ENCODE measurements at regions not wholly inside any gene's neighbourhood (a gene's known extent, or its start where the extent isn't known, plus 50 kb on each side); places are given as distances from the start of the nearest gene placed in this dataset.
A peak's percentile ranks its signal among the peaks of the same experiment; 100 is the strongest.

DNA sequence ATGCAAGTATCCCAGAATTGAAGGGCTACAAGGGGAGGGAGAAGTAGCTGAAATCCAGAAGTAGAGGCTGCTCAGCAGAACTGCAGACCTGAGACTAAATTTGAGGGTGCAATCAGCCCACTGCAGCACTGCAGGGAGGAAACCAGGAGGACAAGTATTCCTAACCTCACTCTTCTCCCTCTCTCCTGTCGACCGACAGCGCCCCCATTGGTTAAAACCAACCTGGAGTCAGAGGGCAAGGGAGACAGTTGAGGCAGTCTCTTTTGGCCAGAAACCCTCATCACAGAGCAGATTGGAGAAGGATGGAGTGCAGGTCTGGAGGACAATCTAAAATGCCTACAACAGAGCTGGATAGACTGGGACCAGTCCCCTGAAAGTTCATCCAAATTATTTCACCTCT lies 768.9 kb upstream of the KLHL29 start:
- no peaks in the 10 kb centered on the region for H3K9me3 Mint-ChIP-seq (ENCODE audit: unreplicated experiment)
- H3K36me3 Mint-ChIP-seq (ENCODE audit: insufficient read depth, unreplicated experiment): no peaks in the 10 kb centered on the region
- Histone ChIP-seq H3K4me3 (ENCODE audit: low read depth, low read length) (no peak overlapping the region), H3K36me3 (ENCODE audit: control insufficient read depth, insufficient read depth, low read length) (no peaks in the 10 kb centered on the region), H3K9me3 (0 out of 2 replicates have a peak, but pooled peaks cover 2% of the 10 kb centered on the region), H3K27me3 (replicated peaks; ENCODE audit: control insufficient read depth, insufficient read depth, low read length) (no peaks in the 10 kb centered on the region), H3K4me1 (no peaks in the 10 kb centered on the region)
- no peak overlapping the region for H3K4me3 Mint-ChIP-seq (ENCODE audit: unreplicated experiment)
- BruUV-seq (replicated peaks): no TSS peak
- CTCF ChIA-PET: no interaction called here
- no peak overlapping the region for H3K27ac Mint-ChIP-seq (ENCODE audit: unreplicated experiment)
- POLR2A ChIA-PET: no interaction called here
- H3K27me3 Mint-ChIP-seq (ENCODE audit: insufficient read depth, unreplicated experiment): peaks cover 15% of the 10 kb centered on the region
- no peaks in the 10 kb centered on the region for H3K4me1 Mint-ChIP-seq (ENCODE audit: low read depth, unreplicated experiment)
- TF ChIP-seq CTCF (IDR thresholded peaks at IDR 0.05; ENCODE audit: insufficient read depth in 1 of 2, low read depth in 1 of 2, low read length in 1 of 2, severe bottlenecking in 1 of 2, unreplicated experiment in 1 of 2): no peak
- intact Hi-C loops (cut with micrococcal nuclease; ENCODE audit: unreplicated experiment): no loop called here
- no peak for DNase-seq

DNA sequence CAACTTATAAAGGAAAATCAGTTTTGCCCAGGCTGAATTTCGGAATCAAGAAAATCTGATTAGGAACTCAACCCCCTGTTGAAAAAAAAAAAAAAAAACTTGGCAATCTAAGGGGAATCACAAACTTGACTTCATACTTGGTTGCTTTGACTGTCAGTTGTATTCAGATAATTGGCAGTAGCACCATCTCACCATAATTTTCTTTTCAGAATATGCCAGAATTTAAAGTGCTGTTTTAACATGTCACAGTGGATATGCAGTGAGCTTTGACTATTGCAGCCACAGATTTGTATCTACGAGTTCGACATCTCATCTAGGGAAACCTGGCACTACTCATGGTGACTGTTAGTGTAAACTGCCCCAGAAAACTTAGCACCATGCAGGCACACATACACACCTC lies 761.4 kb upstream of the KLHL29 start:
- Mint-ChIP-seq H3K27me3 (ENCODE audit: insufficient read depth, unreplicated experiment) (peaks cover 13% of the 10 kb centered on the region), H3K27ac (ENCODE audit: unreplicated experiment) (no peak overlapping the region), H3K4me1 (ENCODE audit: low read depth, unreplicated experiment) (no peaks in the 10 kb centered on the region), H3K4me3 (ENCODE audit: unreplicated experiment) (no peak overlapping the region), H3K36me3 (ENCODE audit: insufficient read depth, unreplicated experiment) (no peaks in the 10 kb centered on the region), H3K9me3 (ENCODE audit: unreplicated experiment) (no peaks in the 10 kb centered on the region)
- no TSS peak for BruUV-seq (replicated peaks)
- TF ChIP-seq CTCF (IDR thresholded peaks at IDR 0.05; ENCODE audit: insufficient read depth in 1 of 2, low read depth in 1 of 2, low read length in 1 of 2, severe bottlenecking in 1 of 2, unreplicated experiment in 1 of 2): no peak
- no peaks in the 10 kb centered on the region for H3K9me3 ChIP-seq
- intact Hi-C loops (cut with micrococcal nuclease; ENCODE audit: unreplicated experiment): no loop called here
- DNase-seq: no peak
- H3K36me3 ChIP-seq (ENCODE audit: control insufficient read depth, insufficient read depth, low read length): no peaks in the 10 kb centered on the region
- no peak overlapping the region for H3K4me3 ChIP-seq (ENCODE audit: low read depth, low read length)
- H3K4me1 ChIP-seq: no peaks in the 10 kb centered on the region
- no peaks in the 10 kb centered on the region; the same call in 1 of the 2 replicates for H3K27me3 ChIP-seq (replicated peaks; ENCODE audit: control insufficient read depth, insufficient read depth, low read length)
- ChIA-PET POLR2A (no interaction called here), CTCF (no interaction called here)

GRCh38 chr2:22626621-22627020 lies 758.4 kb upstream of the KLHL29 start:
- Histone ChIP-seq H3K4me3 (ENCODE audit: low read depth, low read length) (no peak overlapping the region), H3K36me3 (ENCODE audit: control insufficient read depth, insufficient read depth, low read length) (no peaks in the 10 kb centered on the region), H3K27me3 (replicated peaks; ENCODE audit: control insufficient read depth, insufficient read depth, low read length) (no peaks in the 10 kb centered on the region; the same call in 1 of the 2 replicates), H3K4me1 (no peaks in the 10 kb centered on the region), H3K9me3 (no peaks in the 10 kb centered on the region)
- H3K27ac Mint-ChIP-seq (ENCODE audit: unreplicated experiment): no peak overlapping the region
- peak in 1 of 2 experiments; percentile 30 for DNase-seq
- peaks cover 18% of the 10 kb centered on the region for H3K27me3 Mint-ChIP-seq (ENCODE audit: insufficient read depth, unreplicated experiment)
- peaks cover 3% of the 10 kb centered on the region for H3K9me3 Mint-ChIP-seq (ENCODE audit: unreplicated experiment)
- POLR2A ChIA-PET: no interaction called here
- no peaks in the 10 kb centered on the region for H3K36me3 Mint-ChIP-seq (ENCODE audit: insufficient read depth, unreplicated experiment)
- BruUV-seq (replicated peaks): no TSS peak
- no peaks in the 10 kb centered on the region for H3K4me1 Mint-ChIP-seq (ENCODE audit: low read depth, unreplicated experiment)
- intact Hi-C loops (cut with micrococcal nuclease; ENCODE audit: unreplicated experiment): no loop called here
- CTCF ChIA-PET: no interaction called here
- peak; percentile 11 to 30 for TF ChIP-seq CTCF (IDR thresholded peaks at IDR 0.05; ENCODE audit: insufficient read depth in 1 of 2, low read depth in 1 of 2, low read length in 1 of 2, severe bottlenecking in 1 of 2, unreplicated experiment in 1 of 2)
- no peak overlapping the region for H3K4me3 Mint-ChIP-seq (ENCODE audit: unreplicated experiment)

Measured in Caco-2 (cell line).